Activated CD4-positive, alpha-beta T cell treated with anti-CD3 and anti-CD28 coated beads for 4 hours (primary cell): ENCODE measurements at regions not wholly inside any gene's neighbourhood (a gene's known extent, or its start where the extent isn't known, plus 50 kb on each side); places are given as distances from the start of the nearest gene placed in this dataset.

Experiments used
- DNase-seq, 2 donors: peaks; one replicate each; pipeline ENCODE4 v3.0.0-alpha.2; 2020

GRCh38 chr1:59029411-59030167, 245.7 kb upstream of the JUN start:
- DNase-seq, result no peak

- no peak for DNase-seq
These were observed 248.4 kb upstream of the JUN start for GRCh38 chr1:59032228-59032627.

GRCh38 chr1:59033761-59034160, 249.9 kb upstream of the JUN start:
- no peak for DNase-seq

- DNase-seq, result no peak
These were observed 251.1 kb upstream of the JUN start for GRCh38 chr1:59034925-59035324.

- DNase-seq, result no peak
These were observed 255.7 kb upstream of the JUN start for GRCh38 chr1:59039551-59039950.

- DNase-seq, result no peak
These were observed 256.4 kb upstream of the FGGY start for GRCh38 chr1:59040486-59040885.

GRCh38 chr1:59041646-59042277, 255.1 kb upstream of the FGGY start:
- no peak for DNase-seq

- no peak for DNase-seq
These were observed 253.1 kb upstream of the FGGY start for GRCh38 chr1:59043796-59044195.

GRCh38 chr1:59044535-59045121, 252.3 kb upstream of the FGGY start:
- DNase-seq, result no peak

GRCh38 chr1:59045137-59045536, 251.8 kb upstream of the FGGY start:
- DNase-seq, result no peak

- DNase-seq, result no peak
These were observed 251.3 kb upstream of the FGGY start for GRCh38 chr1:59045636-59046035.

GRCh38 chr1:59046134-59046533, 250.8 kb upstream of the FGGY start:
- no peak for DNase-seq

GRCh38 chr1:59046730-59047157, 250.2 kb upstream of the FGGY start:
- peak; percentile 24 to 32 for DNase-seq

- no peak for DNase-seq
These were observed 245.9 kb upstream of the FGGY start for GRCh38 chr1:59051007-59051406.

GRCh38 chr1:59052166-59052590, 244.7 kb upstream of the FGGY start:
- no peak for DNase-seq

- DNase-seq, result no peak
These were observed 242.7 kb upstream of the FGGY start for GRCh38 chr1:59054172-59054571.

- DNase-seq, result no peak
These were observed 240.8 kb upstream of the FGGY start for GRCh38 chr1:59055908-59056719.

GRCh38 chr1:59057211-59057694, 239.6 kb upstream of the FGGY start:
- no peak for DNase-seq

GRCh38 chr1:59057796-59058195, 239.1 kb upstream of the FGGY start:
- DNase-seq, result no peak

- no peak for DNase-seq
These were observed 238.0 kb upstream of the FGGY start for GRCh38 chr1:59058665-59059439.

- no peak for DNase-seq
These were observed 235.0 kb upstream of the FGGY start for GRCh38 chr1:59061876-59062275.

GRCh38 chr1:59062743-59063142, 234.2 kb upstream of the FGGY start:
- no peak for DNase-seq
